DMS153 treated with DMSO at 0.1 percent for 48 hours (cell line): ENCODE measurements at regions not wholly inside any gene's neighbourhood (a gene's known extent, or its start where the extent isn't known, plus 50 kb on each side); places are given as distances from the start of the nearest gene placed in this dataset.
"Not testable (repeated sequence)": the region's sequence is repeated elsewhere in the genome, so short reads cannot be mapped to it uniquely, and the experiment has no call there.

Experiments
- DNase-seq: peaks from one replicate; lab custom pipeline; 2025; ENCODE audit not compliant: unreplicated experiment; lab: John Stamatoyannopoulos, UW

- no peak for DNase-seq
Observed at GRCh38 chr21:25273959-25274358, 333.3 kb downstream of the MRPL39 start.

- no peak for DNase-seq
Observed at GRCh38 chr21:25254491-25255174, 352.6 kb downstream of the MRPL39 start.

GRCh38 chr21:25246546-25246945, 360.7 kb downstream of the MRPL39 start:
- no peak for DNase-seq

- no peak for DNase-seq
Observed at GRCh38 chr21:25244735-25245134, 362.5 kb downstream of the MRPL39 start.

DNA sequence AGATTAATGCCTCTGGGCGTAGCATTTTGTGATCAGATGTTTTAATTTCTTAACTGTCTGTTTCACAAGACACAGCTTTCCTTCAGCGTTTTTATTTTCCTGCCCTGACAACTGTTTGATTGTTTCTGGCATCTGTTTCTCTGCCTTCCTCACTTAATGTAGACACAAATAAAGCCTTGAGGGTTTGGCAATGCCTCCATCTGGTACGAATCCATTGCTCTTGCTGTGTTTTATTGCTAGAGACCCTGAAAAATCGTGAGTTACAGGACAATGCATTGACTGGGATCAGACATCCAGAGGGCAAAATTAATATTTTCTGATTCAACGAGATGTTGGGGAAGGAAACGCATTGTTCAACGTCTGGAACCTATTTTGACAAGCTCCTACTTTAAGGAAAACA, 363.5 kb downstream of the MRPL39 start:
- no peak for DNase-seq

DNA sequence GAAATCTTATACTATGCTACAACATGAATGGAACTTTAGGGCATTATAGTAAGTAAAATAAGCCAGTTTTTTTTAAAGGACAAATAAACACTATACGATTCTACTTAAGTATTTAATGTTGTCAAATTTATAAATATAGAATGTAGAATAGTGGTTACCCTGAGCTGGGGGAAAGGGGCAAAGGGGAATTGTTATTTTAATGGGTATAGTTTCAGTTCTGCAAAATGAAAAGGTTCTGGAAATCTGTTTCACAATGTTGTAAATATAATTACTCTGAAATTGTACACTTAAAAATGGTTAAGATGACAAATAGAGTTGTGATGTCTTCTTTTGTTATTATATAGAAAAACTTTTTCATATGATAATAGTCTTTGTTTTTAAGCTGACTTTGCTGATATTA, 366.3 kb downstream of the MRPL39 start:
- no peak for DNase-seq

- DNase-seq = no peak
Observed at GRCh38 chr21:25234857-25235801, 372.2 kb downstream of the MRPL39 start.

GRCh38 chr21:25220954-25221353, 386.3 kb downstream of the MRPL39 start:
- no peak for DNase-seq

DNA sequence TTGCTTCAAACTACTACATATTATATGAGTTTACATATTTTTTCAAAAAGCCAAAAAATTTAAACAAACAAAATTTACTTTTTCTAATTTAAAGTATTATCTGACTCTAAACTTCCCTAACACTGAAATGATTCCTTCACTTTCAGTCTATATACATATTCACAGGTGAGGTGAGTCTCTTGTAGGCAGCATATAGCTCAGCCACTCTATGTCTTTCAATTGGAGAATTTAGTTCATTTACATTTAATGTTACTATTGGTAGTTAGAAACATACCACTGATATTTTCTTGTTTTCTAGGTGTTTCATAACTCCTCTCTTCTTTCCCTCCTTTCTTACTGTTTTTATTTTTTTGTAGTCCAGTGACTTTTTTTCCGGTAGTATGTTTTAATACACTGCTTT, 387.1 kb downstream of the MRPL39 start:
- no peak for DNase-seq

GRCh38 chr21:25215698-25216384, 391.4 kb downstream of the MRPL39 start:
- no peak for DNase-seq

DNA sequence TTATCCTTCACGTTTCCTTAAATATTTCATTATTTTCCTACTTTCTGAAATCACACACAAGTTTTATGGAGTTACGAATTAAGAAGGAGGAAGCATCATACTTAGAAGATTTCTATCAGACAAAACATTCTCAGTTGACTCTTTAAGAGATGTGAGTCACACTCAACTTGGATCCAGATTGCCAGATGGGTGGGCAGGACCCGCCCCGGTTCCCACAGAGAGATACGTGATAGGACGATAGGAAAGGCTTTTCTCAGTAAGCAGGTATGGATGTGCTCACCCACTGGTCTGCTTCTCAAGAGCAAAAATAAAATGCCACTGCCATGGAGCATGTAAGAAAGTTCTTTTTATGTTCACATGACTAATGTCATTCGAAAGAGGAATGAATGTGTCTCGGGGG, 392.6 kb downstream of the MRPL39 start:
- no peak for DNase-seq

GRCh38 chr21:25199944-25200343, 407.3 kb downstream of the MRPL39 start:
- no peak for DNase-seq

DNA sequence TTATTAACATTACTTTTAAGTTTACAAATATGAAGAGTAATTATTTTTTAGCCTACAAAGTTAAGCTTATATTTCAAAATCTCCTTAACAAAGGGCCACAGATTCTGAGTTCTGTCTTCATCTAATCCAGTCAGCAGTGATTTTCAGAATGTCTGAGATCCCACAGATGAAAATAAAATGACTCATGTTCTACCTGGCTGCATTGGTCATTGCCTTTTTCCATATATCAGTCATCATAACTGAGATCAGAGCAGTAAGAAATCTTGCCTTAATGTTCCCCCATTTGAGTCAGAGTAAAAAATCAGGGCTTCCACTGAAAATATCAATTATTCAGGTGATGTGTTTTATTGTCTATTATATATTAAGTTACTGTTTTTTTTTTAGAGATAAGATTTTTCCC, 416.1 kb downstream of the MRPL39 start:
- DNase-seq = no peak

DNA sequence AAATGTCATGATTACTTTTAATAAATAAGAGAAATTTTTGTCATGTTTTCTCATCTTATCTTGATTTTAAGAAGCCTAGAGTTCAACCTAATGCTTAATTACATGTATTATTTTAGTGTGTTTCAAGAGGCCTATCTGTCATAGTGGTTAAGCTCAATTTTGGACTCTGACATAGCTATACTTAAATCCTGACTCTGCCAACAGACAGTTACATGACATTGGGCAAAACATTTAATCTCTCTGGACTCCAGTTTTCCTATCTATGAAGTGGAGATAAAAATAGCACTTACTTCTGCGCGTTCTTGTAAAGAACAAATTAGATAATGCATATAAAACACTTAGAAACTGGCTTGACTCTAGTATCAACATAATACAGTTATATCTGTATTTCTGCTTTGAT, 417.8 kb downstream of the MRPL39 start:
- DNase-seq = no peak

GRCh38 chr21:25188677-25189079, 418.6 kb downstream of the MRPL39 start:
- no peak for DNase-seq

- no peak for DNase-seq
Observed at GRCh38 chr21:25186273-25186672, 421.0 kb downstream of the MRPL39 start.

GRCh38 chr21:25183577-25183976, 423.7 kb downstream of the MRPL39 start:
- DNase-seq = no peak

DNA sequence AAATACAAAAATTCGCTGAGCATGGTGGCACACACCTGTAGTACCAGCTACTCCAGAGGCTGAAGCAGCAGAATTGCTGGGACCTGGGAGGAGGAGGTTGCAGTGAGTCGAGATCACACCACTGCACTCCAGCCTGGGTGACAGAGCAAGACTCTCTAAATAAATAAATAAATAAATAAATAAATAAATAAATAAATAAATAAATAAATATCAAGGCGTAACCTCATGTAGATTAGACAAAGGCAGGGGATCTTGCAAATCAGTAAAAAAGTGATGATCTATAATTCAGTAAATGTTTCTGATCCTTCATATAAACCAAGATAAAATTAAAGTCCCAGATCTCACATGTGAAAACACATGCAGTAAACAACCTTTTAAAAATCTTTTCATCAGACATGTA, 425.6 kb downstream of the MRPL39 start:
- DNase-seq = not testable (repeated sequence)

- DNase-seq = no peak
Observed at GRCh38 chr21:25179116-25179515, 428.2 kb downstream of the MRPL39 start.

GRCh38 chr21:25176637-25177412, 430.5 kb downstream of the MRPL39 start:
- DNase-seq = no peak

DNA sequence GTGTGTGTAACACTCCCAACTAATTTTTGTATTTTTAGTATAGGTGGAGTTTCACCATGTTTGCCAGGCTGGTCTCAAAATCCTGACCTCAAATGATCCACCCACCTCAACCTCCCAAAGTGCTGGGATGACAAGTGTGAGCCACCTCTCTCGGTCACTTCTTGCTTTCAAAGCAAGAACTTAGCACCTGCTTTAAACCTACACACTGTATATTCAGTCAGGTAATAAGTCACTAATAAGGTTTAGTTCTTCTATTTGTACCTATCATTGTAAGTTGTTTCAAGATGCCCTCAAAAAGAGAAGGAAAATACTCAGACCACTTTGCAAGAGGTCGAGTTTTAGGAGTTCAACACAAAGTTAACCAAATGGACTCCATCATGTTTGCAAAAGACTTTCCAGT, 431.3 kb downstream of the MRPL39 start:
- no peak for DNase-seq
